GM19240 (cell line): ENCODE measurements at regions not wholly inside any gene's neighbourhood (a gene's known extent, or its start where the extent isn't known, plus 50 kb on each side); places are given as distances from the start of the nearest gene placed in this dataset.
"Not testable (repeated sequence)": the region's sequence is repeated elsewhere in the genome, so short reads cannot be mapped to it uniquely, and the experiment has no call there.

ENCODE experiments used
- DNase-seq: peaks from one replicate; pipeline ENCODE4 v3.0.0; 2011; ENCODE audit warnings: low spot score; ENCODE audit not compliant: insufficient read length

- no peak for DNase-seq
These were observed 969.2 kb downstream of the CDH18 start for GRCh38 chr5:19018822-19019221.

- no peak for DNase-seq
These were observed 956.5 kb downstream of the CDH18 start for GRCh38 chr5:19031491-19031890.

GRCh38 chr5:19035816-19036215 is 952.2 kb downstream of the CDH18 start:
- no peak for DNase-seq

GRCh38 chr5:19042106-19042505 is 945.9 kb downstream of the CDH18 start:
- no peak for DNase-seq

GRCh38 chr5:19044311-19044710 is 943.7 kb downstream of the CDH18 start:
- no peak for DNase-seq

GRCh38 chr5:19044931-19045695 is 942.9 kb downstream of the CDH18 start:
- DNase-seq, result no peak

- DNase-seq, result no peak
These were observed 940.7 kb downstream of the CDH18 start for GRCh38 chr5:19047277-19047676.

- DNase-seq, result no peak
These were observed 939.3 kb downstream of the CDH18 start for GRCh38 chr5:19048726-19049125.

- no peak for DNase-seq
These were observed 929.8 kb downstream of the CDH18 start for GRCh38 chr5:19058216-19058615.

GRCh38 chr5:19064094-19064493 is 923.9 kb downstream of the CDH18 start:
- no peak for DNase-seq

GRCh38 chr5:19067741-19068140 is 920.3 kb downstream of the CDH18 start:
- DNase-seq, result no peak

- no peak for DNase-seq
These were observed 889.6 kb downstream of the CDH18 start for GRCh38 chr5:19098434-19098833.

- no peak for DNase-seq
These were observed 888.8 kb downstream of the CDH18 start for GRCh38 chr5:19099195-19099594.

- no peak for DNase-seq
These were observed 883.1 kb downstream of the CDH18 start for GRCh38 chr5:19104948-19105347.

- no peak for DNase-seq
These were observed 865.1 kb downstream of the CDH18 start for GRCh38 chr5:19122923-19123322.

- no peak for DNase-seq
These were observed 861.9 kb downstream of the CDH18 start for GRCh38 chr5:19125956-19126713.

- DNase-seq, result no peak
These were observed 847.7 kb downstream of the CDH18 start for GRCh38 chr5:19140276-19140675.

- DNase-seq, result not testable (repeated sequence)
These were observed 846.0 kb downstream of the CDH18 start for GRCh38 chr5:19141937-19142524.

- not testable (repeated sequence) for DNase-seq
These were observed 845.1 kb downstream of the CDH18 start for GRCh38 chr5:19142713-19143414.

GRCh38 chr5:19143935-19144334 is 844.1 kb downstream of the CDH18 start:
- no peak for DNase-seq

- no peak for DNase-seq
These were observed 818.6 kb downstream of the CDH18 start for GRCh38 chr5:19169426-19169825.
